Kidney epithelial cell (primary cell): ENCODE measurements at regions not wholly inside any gene's neighbourhood (a gene's known extent, or its start where the extent isn't known, plus 50 kb on each side); places are given as distances from the start of the nearest gene placed in this dataset.

Experiments used
- DNase-seq: peaks from one replicate; pipeline ENCODE4 v3.0.0-alpha.2; 2010; ENCODE audit warnings: low read depth
- H3K27me3 ChIP-seq: 2 replicates; pipeline ENCODE4 v1.6.0; 2011; ENCODE audit warnings: low read length; ENCODE audit not compliant: control insufficient read depth, insufficient read depth
- H3K36me3 ChIP-seq: 2 replicates; pipeline ENCODE4 v1.5.1; 2011; ENCODE audit warnings: low read length; ENCODE audit not compliant: control insufficient read depth, insufficient read depth
- H3K4me3 ChIP-seq: 2 replicates; pipeline ENCODE4 v1.5.1; 2011; ENCODE audit warnings: low read depth, mild to moderate bottlenecking, control low read depth, low read length
- TF ChIP-seq, protein P1 (sequence below): IDR thresholded peaks from 2 replicates; pipeline ENCODE4 v1.5.1; 2011; ENCODE audit warnings: mild to moderate bottlenecking, moderate library complexity, low read length, control low read depth, inconsistent platforms; ENCODE audit not compliant: insufficient read depth, poor library complexity, severe bottlenecking

- TF ChIP-seq, protein P1, sequence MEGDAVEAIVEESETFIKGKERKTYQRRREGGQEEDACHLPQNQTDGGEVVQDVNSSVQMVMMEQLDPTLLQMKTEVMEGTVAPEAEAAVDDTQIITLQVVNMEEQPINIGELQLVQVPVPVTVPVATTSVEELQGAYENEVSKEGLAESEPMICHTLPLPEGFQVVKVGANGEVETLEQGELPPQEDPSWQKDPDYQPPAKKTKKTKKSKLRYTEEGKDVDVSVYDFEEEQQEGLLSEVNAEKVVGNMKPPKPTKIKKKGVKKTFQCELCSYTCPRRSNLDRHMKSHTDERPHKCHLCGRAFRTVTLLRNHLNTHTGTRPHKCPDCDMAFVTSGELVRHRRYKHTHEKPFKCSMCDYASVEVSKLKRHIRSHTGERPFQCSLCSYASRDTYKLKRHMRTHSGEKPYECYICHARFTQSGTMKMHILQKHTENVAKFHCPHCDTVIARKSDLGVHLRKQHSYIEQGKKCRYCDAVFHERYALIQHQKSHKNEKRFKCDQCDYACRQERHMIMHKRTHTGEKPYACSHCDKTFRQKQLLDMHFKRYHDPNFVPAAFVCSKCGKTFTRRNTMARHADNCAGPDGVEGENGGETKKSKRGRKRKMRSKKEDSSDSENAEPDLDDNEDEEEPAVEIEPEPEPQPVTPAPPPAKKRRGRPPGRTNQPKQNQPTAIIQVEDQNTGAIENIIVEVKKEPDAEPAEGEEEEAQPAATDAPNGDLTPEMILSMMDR: no peak
- no peak for DNase-seq
- no peaks in the 10 kb centered on the region for H3K36me3 ChIP-seq
- no peak overlapping the region for H3K4me3 ChIP-seq
- H3K27me3 ChIP-seq: peaks cover 14% of the 10 kb centered on the region
Measured at GRCh38 chr17:79196913-79197312, 122.3 kb downstream of the ENGASE start.

GRCh38 chr17:79192503-79193351, 118.1 kb downstream of the ENGASE start:
- TF ChIP-seq, protein P1: no peak
- peaks cover 39% of the 10 kb centered on the region for H3K27me3 ChIP-seq

DNA sequence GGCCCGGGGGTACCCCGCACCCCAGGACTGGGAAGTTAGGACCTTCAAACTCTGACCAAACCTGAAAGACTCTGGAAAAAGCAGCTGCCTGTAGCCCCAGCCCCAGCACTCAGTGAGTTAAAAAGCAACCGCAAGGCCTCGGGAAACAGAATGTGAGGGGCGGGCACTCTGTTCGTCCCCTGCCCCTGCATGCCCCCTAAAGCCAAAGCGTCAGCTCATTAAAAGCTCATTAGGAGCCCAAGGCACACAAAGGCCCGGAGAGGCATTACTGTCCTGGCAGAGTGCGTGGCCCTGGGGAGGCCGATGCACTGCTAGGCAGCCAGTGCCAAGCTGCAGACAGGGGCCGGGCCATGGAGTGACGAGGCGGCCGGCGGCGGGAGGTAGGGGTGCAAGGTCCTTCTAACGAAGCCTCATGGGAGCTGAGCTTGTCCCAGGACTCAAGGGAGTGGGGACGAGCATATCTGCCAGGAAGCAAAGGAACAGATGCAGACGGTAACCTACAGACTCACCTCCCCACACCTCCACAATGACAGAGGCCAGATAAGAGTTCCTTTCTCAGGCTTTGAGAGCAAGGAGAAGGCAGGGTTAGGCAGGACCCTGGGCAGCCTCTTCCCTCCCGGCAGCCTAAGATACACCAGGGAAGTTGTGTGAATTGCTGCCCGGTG, 116.8 kb downstream of the ENGASE start:
- Histone ChIP-seq H3K27me3 (peaks cover 40% of the 10 kb centered on the region), H3K4me3 (no peak overlapping the region), H3K36me3 (no peaks in the 10 kb centered on the region)
- TF ChIP-seq, protein P1: no peak
- no peak for DNase-seq

More at GRCh38 chr17:79192503-79193351, 118.1 kb downstream of the ENGASE start:
- H3K36me3 ChIP-seq: no peaks in the 10 kb centered on the region
- H3K4me3 ChIP-seq: no peak overlapping the region
- DNase-seq: no peak

GRCh38 chr17:79189305-79189704, 114.7 kb downstream of the ENGASE start:
- Histone ChIP-seq H3K36me3 (no peaks in the 10 kb centered on the region), H3K4me3 (no peak overlapping the region), H3K27me3 (peaks cover 59% of the 10 kb centered on the region)
- DNase-seq: no peak
- TF ChIP-seq, protein P1: no peak

GRCh38 chr17:79188685-79189084, 114.1 kb downstream of the ENGASE start:
- H3K36me3 ChIP-seq: no peaks in the 10 kb centered on the region
- TF ChIP-seq, protein P1: no peak
- no peak for DNase-seq
- H3K4me3 ChIP-seq: no peak overlapping the region
- H3K27me3 ChIP-seq: peaks cover 66% of the 10 kb centered on the region
